GM18867 (cell line): ENCODE measurements at regions not wholly inside any gene's neighbourhood (a gene's known extent, or its start where the extent isn't known, plus 50 kb on each side); places are given as distances from the start of the nearest gene placed in this dataset.

ENCODE experiments used
- ATAC-seq: cut with Tn5 transposase; IDR thresholded peaks from one replicate; pipeline ENCODE4 v1.9.1; 2021; ENCODE audit warnings: mild to moderate bottlenecking, moderate library complexity; ENCODE audit not compliant: unreplicated experiment

DNA sequence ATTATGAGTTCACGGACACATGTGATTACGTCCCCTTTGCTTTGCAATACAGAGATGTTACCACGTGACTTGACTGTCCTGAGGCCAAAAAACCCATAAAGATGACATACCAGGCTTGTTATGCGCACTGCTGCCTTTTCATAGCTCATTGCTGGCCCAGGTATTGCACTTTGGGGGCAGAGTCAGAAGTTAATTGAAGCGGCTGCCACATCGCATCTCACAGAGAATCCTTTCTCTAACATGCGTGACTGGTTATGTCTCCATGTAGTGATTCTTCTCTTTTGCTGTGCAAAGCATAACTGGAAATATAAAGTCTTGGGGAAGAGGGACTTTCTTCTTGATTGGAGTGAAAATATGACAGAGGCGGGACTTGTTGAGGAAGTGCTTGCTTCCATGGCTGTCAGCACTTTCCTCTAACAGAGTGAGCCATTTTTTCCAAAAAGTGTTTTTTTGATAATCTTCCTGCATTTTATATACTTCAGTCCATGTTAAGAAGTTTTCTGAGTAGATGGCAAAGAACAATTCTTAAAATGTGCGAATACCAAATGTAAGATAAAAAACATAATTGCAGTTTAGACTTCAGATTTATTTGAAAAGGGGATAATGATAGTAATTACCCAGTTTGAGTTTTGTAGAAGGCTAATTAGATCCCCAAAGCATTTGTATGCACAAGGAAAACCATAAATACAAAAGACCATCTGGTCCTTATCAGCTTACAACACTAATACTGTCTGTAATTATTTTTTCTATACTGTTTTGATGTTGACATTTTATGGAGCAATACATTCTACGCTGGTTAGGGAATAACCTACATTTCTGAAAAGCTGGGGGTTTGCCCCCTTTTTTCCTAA is 324.6 kb upstream of the MTNR1B start:
- ATAC-seq: no peak

GRCh38 chr11:92651159-92651558 is 318.3 kb upstream of the MTNR1B start:
- no peak for ATAC-seq

- ATAC-seq: no peak
Measured at GRCh38 chr11:92653454-92653853, 316.0 kb upstream of the MTNR1B start.

GRCh38 chr11:92656783-92657182 is 312.7 kb upstream of the MTNR1B start:
- no peak for ATAC-seq

DNA sequence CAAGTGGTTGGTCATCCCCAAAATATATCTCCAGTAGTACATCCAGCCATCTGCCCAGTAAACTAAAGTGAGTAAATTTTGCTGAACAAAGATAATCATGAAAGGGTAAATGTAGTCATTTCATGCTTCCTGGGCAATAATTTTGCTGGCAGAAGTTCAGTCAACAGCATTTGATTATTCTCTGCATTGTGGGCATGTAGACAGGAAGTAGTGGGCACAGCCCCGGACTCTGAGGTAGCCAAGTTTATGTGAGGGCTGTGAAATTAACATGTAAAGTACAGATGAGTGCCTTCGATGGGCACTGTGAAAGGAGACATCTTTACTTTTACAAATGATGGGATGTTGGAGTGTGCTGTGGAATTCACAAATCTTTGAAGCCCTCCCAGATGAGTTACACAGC is 312.2 kb upstream of the MTNR1B start:
- no peak for ATAC-seq

DNA sequence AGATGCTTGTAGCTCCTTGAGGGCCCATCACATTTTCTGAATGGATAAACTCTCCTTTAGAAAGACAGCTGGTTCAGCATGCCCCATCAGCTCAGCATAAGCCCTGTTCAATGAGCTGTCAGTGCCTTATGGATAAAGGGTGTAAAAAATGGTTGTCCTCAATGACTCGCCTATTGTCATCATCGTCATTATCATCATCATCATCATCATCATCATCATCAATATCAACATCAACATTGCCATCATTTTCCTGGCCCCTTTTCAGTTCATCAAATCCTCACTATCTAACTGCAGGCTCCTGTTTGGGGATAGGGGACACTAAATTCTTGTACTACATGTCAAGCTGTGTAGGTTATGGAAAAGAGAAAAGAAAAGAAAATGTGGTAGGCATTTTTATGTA is 310.7 kb upstream of the MTNR1B start:
- no peak for ATAC-seq

DNA sequence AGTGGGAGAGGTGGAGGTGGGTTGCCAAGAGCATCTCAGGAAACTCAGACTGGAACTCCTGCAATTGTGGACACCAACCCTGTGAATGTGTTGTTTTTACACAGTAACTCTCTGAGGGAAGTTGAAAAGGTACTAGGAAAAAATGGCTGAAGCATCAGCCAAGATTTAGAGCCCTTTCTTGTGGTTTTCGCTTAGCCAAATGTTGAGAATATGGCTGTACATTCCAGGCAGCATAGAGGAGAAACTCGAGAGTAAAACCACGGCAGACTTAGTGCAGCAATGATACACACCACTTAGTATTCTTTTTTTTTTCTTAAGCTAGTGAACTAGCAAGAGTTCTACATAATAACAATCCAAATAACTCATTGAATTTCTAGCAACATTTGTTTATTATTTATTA is 309.7 kb upstream of the MTNR1B start:
- ATAC-seq: no peak

DNA sequence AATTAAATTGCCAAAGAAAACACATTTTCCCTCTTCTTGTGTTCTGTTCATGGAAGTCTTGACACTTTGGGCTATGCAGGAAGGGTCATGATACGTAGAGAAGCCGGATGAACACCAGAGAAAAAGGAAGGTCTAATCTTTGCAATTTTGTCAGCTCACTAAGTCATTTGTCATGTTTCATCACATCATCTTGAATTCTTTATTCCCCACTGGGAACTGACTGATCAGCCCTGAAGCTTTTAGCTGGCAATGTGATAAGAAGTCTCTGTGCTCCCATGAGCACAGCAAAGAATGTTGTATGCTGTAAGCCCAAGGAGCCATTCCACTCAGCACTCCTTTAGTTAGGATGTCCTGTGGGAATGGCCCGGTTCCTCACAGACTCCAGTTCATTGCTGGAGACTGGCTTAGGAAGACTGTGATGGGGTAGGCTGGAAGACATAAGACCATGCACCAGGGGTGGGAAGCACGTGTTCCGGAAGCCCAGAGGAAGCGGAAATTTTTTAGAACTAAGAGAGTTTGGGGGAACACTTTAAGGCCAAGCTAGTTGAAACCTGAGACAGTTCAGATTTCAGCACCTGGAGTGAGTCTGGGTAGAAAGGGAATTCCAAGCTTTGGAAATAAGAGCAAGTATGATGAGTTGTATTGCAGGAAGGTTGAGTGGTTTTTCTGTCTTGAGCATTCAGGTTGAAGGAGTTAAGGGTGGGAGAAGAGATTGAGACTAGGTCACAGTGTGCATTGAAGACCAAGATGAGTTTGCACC is 306.7 kb upstream of the MTNR1B start:
- ATAC-seq: no peak

DNA sequence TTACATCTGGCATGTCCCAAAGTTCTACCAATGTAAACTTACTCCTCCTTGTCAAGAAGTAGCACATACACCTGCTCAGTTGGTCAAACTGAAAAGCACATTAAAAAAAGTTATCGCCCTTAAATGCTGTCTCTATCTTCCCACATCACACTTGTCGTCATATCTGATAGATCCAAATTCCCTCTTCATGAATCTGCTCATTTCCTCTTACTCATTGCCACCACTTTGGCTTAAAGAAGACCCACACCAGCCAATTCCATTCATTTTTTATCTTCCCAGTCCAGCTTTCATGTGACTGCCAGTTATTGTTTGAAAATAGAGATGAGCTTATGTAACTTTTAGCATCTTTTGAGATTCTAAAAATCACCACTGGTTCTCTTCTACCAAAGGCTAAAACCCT is 305.9 kb upstream of the MTNR1B start:
- no peak for ATAC-seq

DNA sequence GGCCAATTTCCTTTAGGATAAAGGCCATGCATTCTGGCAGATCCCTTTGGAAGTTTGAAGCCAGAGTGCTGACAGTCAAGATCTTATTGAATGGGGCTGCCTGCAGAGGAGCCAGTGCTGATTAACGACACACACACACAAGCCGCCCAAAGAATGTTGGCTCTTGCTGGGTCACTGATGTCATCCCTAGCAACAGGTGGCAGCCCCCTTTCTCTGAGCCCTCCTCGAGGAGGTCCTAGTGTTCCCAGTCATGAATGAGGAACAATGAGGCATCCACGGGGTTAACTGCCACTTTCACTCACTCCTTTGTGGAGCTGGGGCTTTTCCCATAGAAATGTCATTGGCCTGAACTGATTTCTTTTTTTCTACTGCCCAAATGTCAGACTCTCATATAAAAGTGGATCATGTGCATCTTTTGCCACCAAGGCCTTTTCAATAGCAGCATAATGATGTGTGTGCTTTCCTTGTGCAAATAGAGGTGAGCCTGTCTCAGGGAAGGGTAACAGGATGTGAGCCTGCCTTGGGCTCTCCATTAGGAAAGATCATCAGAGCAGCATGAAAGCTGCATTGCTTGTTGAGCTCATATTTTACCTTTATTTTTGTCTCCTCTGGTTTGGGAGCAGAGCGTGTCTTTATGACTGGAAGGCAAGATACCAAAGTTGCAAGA is 301.8 kb upstream of the MTNR1B start:
- no peak for ATAC-seq

GRCh38 chr11:92670308-92670890 is 299.1 kb upstream of the MTNR1B start:
- ATAC-seq: no peak

GRCh38 chr11:92671081-92671480 is 298.4 kb upstream of the MTNR1B start:
- ATAC-seq: no peak

DNA sequence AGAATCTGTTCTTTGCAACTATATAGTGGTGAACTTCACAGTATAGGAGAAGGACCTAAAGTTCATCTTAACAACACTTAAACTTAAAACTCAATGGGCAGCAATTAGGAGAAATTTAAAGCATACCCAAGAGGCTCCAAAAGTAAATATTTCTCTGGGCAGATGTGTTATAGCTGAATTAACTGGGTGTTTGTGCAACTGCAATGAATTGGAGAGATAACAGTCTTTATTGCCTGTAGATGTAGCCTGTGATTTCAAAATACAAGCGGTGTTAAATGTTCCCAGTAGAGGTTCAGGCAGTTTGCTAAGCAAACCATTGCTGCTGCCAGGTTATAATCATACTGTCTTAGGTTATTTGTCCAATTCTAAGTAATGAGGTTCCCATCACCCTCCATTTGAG is 294.1 kb upstream of the MTNR1B start:
- no peak for ATAC-seq

DNA sequence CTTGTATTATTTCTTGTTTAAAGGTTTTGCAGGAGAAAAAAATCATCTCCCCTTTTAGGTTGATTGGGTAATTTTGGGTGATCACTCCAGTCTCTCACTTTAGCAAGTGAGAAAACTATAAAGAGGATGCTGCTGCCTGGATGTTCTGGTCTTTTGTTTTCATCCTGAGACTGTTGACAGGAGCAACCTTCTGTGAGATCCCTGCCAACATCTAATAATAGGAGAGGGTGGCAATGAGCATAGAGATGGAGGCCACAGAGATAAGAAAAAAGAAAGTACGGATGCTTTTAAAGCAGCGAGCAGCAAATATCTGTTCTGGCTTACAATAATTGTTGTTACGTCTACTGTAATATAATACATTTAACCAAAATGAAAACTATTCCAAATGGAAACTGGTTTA is 293.6 kb upstream of the MTNR1B start:
- ATAC-seq: no peak

GRCh38 chr11:92678008-92678611 is 291.3 kb upstream of the MTNR1B start:
- no peak for ATAC-seq

DNA sequence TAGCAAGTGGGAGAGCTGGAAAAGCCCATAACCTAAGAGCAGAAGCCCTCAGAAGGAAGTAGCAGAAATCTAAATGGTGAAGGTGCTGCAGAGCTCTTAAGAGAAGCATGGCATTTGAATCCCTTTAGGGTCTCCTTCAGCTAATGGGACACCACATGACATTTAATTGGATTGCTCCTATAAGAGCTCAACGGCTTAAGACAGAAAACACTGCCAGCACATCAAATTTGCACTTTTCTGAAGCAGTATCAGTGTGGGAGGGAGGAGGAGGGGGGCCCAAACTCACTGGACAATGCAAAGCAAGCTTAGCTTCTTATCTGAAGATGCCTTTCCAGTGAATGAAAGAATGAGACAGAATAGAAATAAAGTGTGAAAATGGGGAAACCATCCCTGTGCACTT is 287.9 kb upstream of the MTNR1B start:
- ATAC-seq: no peak

- no peak for ATAC-seq
Measured at GRCh38 chr11:92682136-92682535, 287.3 kb upstream of the MTNR1B start.

GRCh38 chr11:92682952-92683351 is 286.5 kb upstream of the MTNR1B start:
- ATAC-seq: no peak

DNA sequence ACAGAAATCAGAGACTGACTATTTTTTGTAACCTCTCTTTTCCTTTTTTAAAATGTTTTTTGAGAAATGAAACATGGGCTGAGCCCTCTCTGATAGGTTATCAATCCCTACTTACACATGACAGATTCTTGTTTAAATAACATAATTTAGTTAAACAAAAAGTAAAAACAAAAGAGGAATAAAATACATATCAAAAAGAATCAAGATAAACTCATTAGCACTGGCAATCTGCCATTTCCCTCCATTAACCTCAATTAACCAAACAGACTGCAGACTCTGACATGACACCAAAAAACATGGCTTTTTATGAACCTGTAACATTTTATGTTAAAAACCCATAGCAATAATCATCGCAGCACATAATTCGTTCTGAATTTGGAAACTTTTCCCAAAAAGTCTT is 284.4 kb upstream of the MTNR1B start:
- no peak for ATAC-seq

DNA sequence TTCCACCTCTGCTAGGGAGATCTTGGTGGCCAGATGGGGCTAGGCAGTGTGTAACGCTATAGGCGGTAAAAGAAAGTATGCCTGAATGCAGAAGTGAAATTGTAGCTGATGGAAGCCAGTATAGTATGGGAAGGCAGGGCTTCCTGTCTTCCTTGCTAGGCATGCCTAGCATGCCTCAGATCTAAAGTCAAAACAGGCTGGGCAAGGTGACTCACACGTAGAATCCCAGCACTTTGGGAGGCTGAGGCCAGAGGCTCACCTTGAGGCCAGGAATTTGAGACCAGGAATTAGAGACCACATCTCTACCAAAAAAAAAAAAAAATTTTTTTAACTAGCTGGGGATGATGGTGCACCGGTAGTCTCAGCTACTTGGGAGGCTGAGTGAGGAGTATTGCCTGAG is 281.7 kb upstream of the MTNR1B start:
- ATAC-seq: no peak

GRCh38 chr11:92688416-92688815 is 281.0 kb upstream of the MTNR1B start:
- no peak for ATAC-seq
